IMR-90 (cell line): ENCODE measurements at regions not wholly inside any gene's neighbourhood (a gene's known extent, or its start where the extent isn't known, plus 50 kb on each side); places are given as distances from the start of the nearest gene placed in this dataset.
A peak's percentile ranks its signal among the peaks of the same experiment; 100 is the strongest.

Experiments
- ATAC-seq: fragments of 200-7000 bp; cut with Tn5 transposase; 2 replicates; pipeline ENCODE4 v1.9.1; 2020; ENCODE audit warnings: low read depth, mild to moderate bottlenecking, moderate library complexity
- BruUV-seq: library from RNA; stranded (reverse); fragments of 400-500 nt; replicated peaks from 2 replicates; lab custom pipeline; 2021; lab: Mats Ljungman, UMichigan
- CTCF ChIA-PET: fragments of 300-600 bp; formaldehyde crosslinking; extraction: SDS; loops from one replicate; lab custom pipeline; 2021; ENCODE audit warnings: antibody characterized with exemption; lab: Yijun Ruan, JAX
- POLR2A ChIA-PET: fragments of 300-600 bp; sonication (Branson Sonifier 250); formaldehyde crosslinking; loops from one replicate; lab custom pipeline; 2022; ENCODE audit warnings: antibody characterized with exemption; ENCODE audit not compliant: unreplicated experiment; lab: Charles Lee
- DNase-seq: peaks from one replicate; pipeline ENCODE4 v3.0.0; 2013
- H2AFZ ChIP-seq: replicated peaks from 2 replicates; pipeline ENCODE3; 2013; ENCODE audit warnings: low read length, mild to moderate bottlenecking; ENCODE audit not compliant: poor library complexity
- H2AK5ac ChIP-seq: 2 replicates; pipeline ENCODE4 v1.6.1; 2013; ENCODE audit warnings: low read depth, low read length, inconsistent platforms
- H2AK9ac ChIP-seq: replicated peaks from 2 replicates; pipeline ENCODE3; 2013; ENCODE audit warnings: mild to moderate bottlenecking, low read depth, low read length, moderate library complexity; ENCODE audit not compliant: poor library complexity
- H2BK120ac ChIP-seq: 2 replicates; pipeline ENCODE4 v1.6.1; 2013; ENCODE audit warnings: low read depth, low read length, inconsistent platforms
- H2BK15ac ChIP-seq: 3 replicates; pipeline ENCODE4 v1.6.1; 2013; ENCODE audit warnings: low read depth, low read length, inconsistent platforms
- H2BK20ac ChIP-seq: 2 replicates; pipeline ENCODE4 v1.6.1; 2013; ENCODE audit warnings: low read depth, mild to moderate bottlenecking, inconsistent platforms, low read length, moderate library complexity
- H2BK5ac ChIP-seq: 2 replicates; pipeline ENCODE4 v1.6.1; 2013; ENCODE audit warnings: mild to moderate bottlenecking, low read depth, low read length, inconsistent platforms; ENCODE audit not compliant: poor library complexity, severe bottlenecking
- H3K14ac ChIP-seq: replicated peaks from 2 replicates; pipeline ENCODE4 v1.6.1; 2013; ENCODE audit warnings: low read depth, low read length, inconsistent platforms
- H3K18ac ChIP-seq: 2 replicates; pipeline ENCODE4 v1.6.1; 2013; ENCODE audit warnings: low read depth, low read length, control low read depth
- H3K23ac ChIP-seq: 2 replicates; pipeline ENCODE4 v1.6.1; 2013; ENCODE audit warnings: low read depth, low read length, inconsistent platforms
- H3K27ac ChIP-seq: 2 replicates; pipeline ENCODE4 v1.5.1; 2013; ENCODE audit warnings: mild to moderate bottlenecking, control low read depth, low read length; ENCODE audit not compliant: insufficient read depth
- H3K27me3 ChIP-seq: 2 replicates; pipeline ENCODE4 v1.6.1; 2013; ENCODE audit warnings: low read length; ENCODE audit not compliant: control insufficient read depth, insufficient read depth
- H3K36me3 ChIP-seq: 2 replicates; pipeline ENCODE4 v1.6.1; 2013; ENCODE audit warnings: low read length, mixed read lengths; ENCODE audit not compliant: control insufficient read depth, insufficient read depth
- H3K4ac ChIP-seq: 2 replicates; pipeline ENCODE4 v1.6.1; 2013; ENCODE audit warnings: low read depth, low read length, inconsistent platforms
- H3K4me1 ChIP-seq: 2 replicates; pipeline ENCODE4 v1.6.1; 2013; ENCODE audit warnings: low read length, mixed read lengths; ENCODE audit not compliant: control insufficient read depth, insufficient read depth
- H3K4me2 ChIP-seq: 2 replicates; pipeline ENCODE4 v1.6.1; 2013; ENCODE audit warnings: low read depth, mild to moderate bottlenecking, control low read depth, low read length, moderate library complexity
- H3K4me3 ChIP-seq: 2 replicates; pipeline ENCODE4 v1.5.1; 2013; ENCODE audit warnings: low read depth, mild to moderate bottlenecking, control low read depth, low read length, moderate library complexity; ENCODE audit not compliant: insufficient read depth
- H3K56ac ChIP-seq: 2 replicates; pipeline ENCODE4 v1.6.1; 2013; ENCODE audit warnings: low read length, inconsistent platforms; ENCODE audit not compliant: insufficient read depth; ENCODE audit errors: extremely low read depth
- H3K79me1 ChIP-seq, 2 experiments: 2 replicates each; pipeline ENCODE4 v1.6.1; 2013; ENCODE audit warnings: low read length in 2 of 2, inconsistent platforms in 1 of 2, low read depth in 1 of 2
- H3K9ac ChIP-seq: 2 replicates; pipeline ENCODE4 v1.6.1; 2013; ENCODE audit warnings: low read depth, low read length, control low read depth
- H3K9me1 ChIP-seq: 2 replicates; pipeline ENCODE4 v1.6.1; 2013; ENCODE audit warnings: low read length, inconsistent platforms; ENCODE audit not compliant: insufficient read depth
- H3K9me3 ChIP-seq: 2 replicates; pipeline ENCODE4 v1.6.1; 2013; ENCODE audit warnings: low read length; ENCODE audit not compliant: control insufficient read depth, insufficient read depth
- H4K20me1 ChIP-seq: 2 replicates; pipeline ENCODE4 v1.6.1; 2013; ENCODE audit warnings: low read length, inconsistent platforms; ENCODE audit not compliant: insufficient read depth
- H4K5ac ChIP-seq: 2 replicates; pipeline ENCODE4 v1.6.1; 2013; ENCODE audit warnings: mild to moderate bottlenecking, low read depth, low read length, control low read depth
- H4K8ac ChIP-seq, 2 experiments: 2 replicates each; pipeline ENCODE4 v1.6.1; 2013; ENCODE audit warnings: low read depth in 2 of 2, low read length in 2 of 2, control low read depth in 1 of 2, inconsistent platforms in 1 of 2
- H4K91ac ChIP-seq: 2 replicates; pipeline ENCODE4 v1.6.1; 2013; ENCODE audit warnings: low read depth, low read length, inconsistent platforms; ENCODE audit not compliant: insufficient read depth
- CEBPB ChIP-seq: IDR thresholded peaks from 2 replicates; pipeline ENCODE4 v1.6.1; 2012; ENCODE audit warnings: low read depth, low read length, improper control_type of control experiment
- FOS ChIP-seq: fragments of 150-350 bp; IDR thresholded peaks from 2 replicates; pipeline ENCODE4 v1.6.1; 2016; ENCODE audit warnings: low read depth, low read length
- MAZ ChIP-seq: IDR thresholded peaks from 2 replicates; pipeline ENCODE4 v1.6.1; 2012; ENCODE audit warnings: low read depth, mild to moderate bottlenecking, low read length, improper control_type of control experiment, moderate library complexity, borderline replicate concordance
- RFX5 ChIP-seq: IDR thresholded peaks from 2 replicates; pipeline ENCODE4 v1.8.0; 2012; ENCODE audit warnings: low read depth, mild to moderate bottlenecking, low read length, moderate library complexity
- SMC3 ChIP-seq: fragments of 150-350 bp; IDR thresholded peaks from 2 replicates; pipeline ENCODE4 v1.6.1; 2016; ENCODE audit warnings: low read depth, mild to moderate bottlenecking, antibody characterized with exemption, low read length, moderate library complexity
- WGBS, 2 experiments: methylation state at CpG; one replicate each; pipeline versions ENCODE4 v1.1.5 to v1.1.7; 2013; ENCODE audit warnings: missing lambda C conversion rate in 2 of 2; ENCODE audit not compliant: insufficient read length in 1 of 2; ENCODE audit errors: extremely low coverage in 2 of 2; 5-methylcytosine and 5-hydroxymethylcytosine counted together
- dilution Hi-C: fragments of 300-500 bp; cut with HindIII; formaldehyde crosslinking; loops from one replicate; pipeline ENCODE4 v1.14.3; 2018; ENCODE audit warnings: low sequenced_read_pairs; ENCODE audit not compliant: unreplicated experiment
- in situ Hi-C: fragments of 300-500 bp; cut with MboI; formaldehyde crosslinking; loops from 3 replicates; pipeline ENCODE4 v1.14.3; 2019; ENCODE audit warnings: low sequenced_read_pairs, inconsistent platforms, mixed read lengths
- intact Hi-C: fragments of 100-400 bp; cut with micrococcal nuclease; formaldehyde crosslinking; loops from 2 replicates; pipeline ENCODE4 v1.10.0; 2022

DNA sequence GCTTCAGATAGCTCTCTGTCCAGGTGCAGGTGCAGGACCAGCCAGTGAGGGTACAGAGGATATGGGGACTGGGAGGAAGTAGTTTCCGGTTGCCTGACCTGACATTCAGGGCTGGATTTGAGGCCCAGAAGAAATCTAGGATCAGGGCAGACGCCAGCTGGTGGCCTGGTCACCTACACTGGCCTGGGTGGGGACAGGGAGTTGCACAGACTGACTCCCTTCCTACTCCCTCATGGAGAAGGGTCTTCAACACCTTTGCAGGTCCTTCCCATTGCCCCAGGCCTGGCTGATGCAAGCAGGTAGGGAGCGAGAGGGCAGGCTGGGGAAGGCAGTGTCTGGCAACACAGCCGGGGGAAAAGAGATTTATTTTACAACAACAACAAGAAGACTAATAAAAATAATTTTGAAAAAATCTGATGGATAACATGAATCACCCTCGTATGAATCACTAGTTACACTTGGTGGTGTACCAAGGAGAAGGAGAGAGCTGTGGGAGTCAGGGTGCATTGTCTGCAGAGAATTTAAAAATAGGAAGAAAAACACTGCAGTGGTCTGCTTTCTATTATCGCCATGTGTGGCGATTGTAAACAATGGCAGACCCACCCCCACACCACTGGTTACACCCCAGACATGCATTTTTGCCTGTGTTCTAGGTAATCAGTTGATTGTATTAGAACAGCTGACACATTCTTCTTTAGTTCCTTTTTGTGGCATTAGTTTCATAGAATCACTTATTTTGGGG is 62.3 kb upstream of the SNX9 start:
- Histone ChIP-seq H3K56ac (peak overlapping the region; percentile 46; the same call in 1 of the 2 replicates), H2AFZ (peak overlapping the region; percentile 84), H4K5ac (peak overlapping the region; percentile 16), H4K91ac (peak overlapping the region; percentile 79), H3K27ac (peak overlapping the region; percentile 69), H4K20me1 (peaks cover 3% of the 10 kb centered on the region; the same call in 1 of the 2 replicates), H3K9me1 (peaks cover 25% of the 10 kb centered on the region), H3K14ac (peak overlapping the region; percentile 82), H3K23ac (peak overlapping the region; percentile 84), H3K4ac (peak overlapping the region; percentile 92), H3K79me1 (peaks cover 0 to 13% of the 10 kb centered on the region in 2 experiments; a peak in 2 of 4 replicates), H2BK120ac (peak overlapping the region; percentile 92), H2BK15ac (peak overlapping the region; percentile 90; the same call in 2 of the 3 replicates), H3K9me3 (no peaks in the 10 kb centered on the region), H2BK5ac (peak overlapping the region; percentile 77), H3K36me3 (no peaks in the 10 kb centered on the region), H2AK9ac (peak overlapping the region; percentile 90), H3K4me3 (no peak overlapping the region), H3K18ac (peak overlapping the region; percentile 58), H3K4me1 (peaks cover 34% of the 10 kb centered on the region), H3K27me3 (no peaks in the 10 kb centered on the region), H3K4me2 (peak overlapping the region; percentile 86), H2BK20ac (peak overlapping the region; percentile 89), H2AK5ac (peak overlapping the region; percentile 93), H4K8ac (peak overlapping the region; percentile 30 to 85; a peak in 3 of 4 replicates), H3K9ac (peak overlapping the region; percentile 6; the same call in 1 of the 2 replicates)
- in situ Hi-C loops (no loop called here), intact Hi-C loops (no loop called here), dilution Hi-C loops (no loop called here)
- POLR2A ChIA-PET, result no interaction called here
- WGBS, 2 experiments, result no CpG with 5 or more reads among the region's 7 CpGs
- DNase-seq (peak; percentile 90), ATAC-seq (peak; percentile 21)
- CTCF ChIA-PET, result interaction anchor here (1.0 to 2.8 kb wide), 2 partner anchors 10 to 113 kb away, joined by 3 to 13 read pairs; no protein-coding TSS in a partner anchor
- no TSS peak for BruUV-seq
- TF ChIP-seq FOS (peak; percentile 78), SMC3 (no peak), MAZ (0 out of 2 replicates have a peak, but pooled peaks have one; percentile 29), CEBPB (peak; percentile 57), RFX5 (no peak)
